HG02678 (cell line): ENCODE measurements at regions not wholly inside any gene's neighbourhood (a gene's known extent, or its start where the extent isn't known, plus 50 kb on each side); places are given as distances from the start of the nearest gene placed in this dataset.

Experiments used
- ATAC-seq: cut with Tn5 transposase; IDR thresholded peaks from one replicate; pipeline ENCODE4 v1.9.1; 2021; ENCODE audit warnings: mild to moderate bottlenecking, moderate library complexity; ENCODE audit not compliant: unreplicated experiment

GRCh38 chr11:25943777-25944661 is 387.9 kb upstream of the ANO3 start:
- no peak for ATAC-seq

- ATAC-seq: no peak
Observed at GRCh38 chr11:25949918-25950317, 382.0 kb upstream of the ANO3 start.

GRCh38 chr11:25953006-25953405 is 378.9 kb upstream of the ANO3 start:
- ATAC-seq: no peak

GRCh38 chr11:25958045-25958444 is 373.9 kb upstream of the ANO3 start:
- ATAC-seq: no peak

- ATAC-seq: no peak
Observed at GRCh38 chr11:25961539-25961938, 370.4 kb upstream of the ANO3 start.

GRCh38 chr11:25970726-25971508 is 361.0 kb upstream of the ANO3 start:
- ATAC-seq: peak; percentile 49

GRCh38 chr11:25980091-25980490 is 351.8 kb upstream of the ANO3 start:
- no peak for ATAC-seq

- peak; percentile 99 for ATAC-seq
Observed at GRCh38 chr11:25981998-25982397, 349.9 kb upstream of the ANO3 start.

- ATAC-seq: no peak
Observed at GRCh38 chr11:25983280-25983679, 348.6 kb upstream of the ANO3 start.

- ATAC-seq: no peak
Observed at GRCh38 chr11:25988178-25988577, 343.8 kb upstream of the ANO3 start.

GRCh38 chr11:25990406-25990805 is 341.5 kb upstream of the ANO3 start:
- ATAC-seq: no peak

GRCh38 chr11:25991476-25991875 is 340.5 kb upstream of the ANO3 start:
- no peak for ATAC-seq

GRCh38 chr11:25992294-25992693 is 339.6 kb upstream of the ANO3 start:
- ATAC-seq: no peak

GRCh38 chr11:25993016-25993415 is 338.9 kb upstream of the ANO3 start:
- ATAC-seq: no peak

- no peak for ATAC-seq
Observed at GRCh38 chr11:26011474-26011873, 320.5 kb upstream of the ANO3 start.

GRCh38 chr11:26014456-26015115 is 317.3 kb upstream of the ANO3 start:
- no peak for ATAC-seq

- no peak for ATAC-seq
Observed at GRCh38 chr11:26017322-26017860, 314.5 kb upstream of the ANO3 start.

GRCh38 chr11:26017903-26018302 is 314.0 kb upstream of the ANO3 start:
- ATAC-seq: no peak

- ATAC-seq: no peak
Observed at GRCh38 chr11:26018336-26018735, 313.6 kb upstream of the ANO3 start.

- ATAC-seq: no peak
Observed at GRCh38 chr11:26019386-26019785, 312.5 kb upstream of the ANO3 start.

GRCh38 chr11:26021017-26021416 is 310.9 kb upstream of the ANO3 start:
- ATAC-seq: no peak
